ENCODE measurements at regions not wholly inside any gene's neighbourhood (a gene's known extent, or its start where the extent isn't known, plus 50 kb on each side); places are given as distances from the start of the nearest gene placed in this dataset.

DNA sequence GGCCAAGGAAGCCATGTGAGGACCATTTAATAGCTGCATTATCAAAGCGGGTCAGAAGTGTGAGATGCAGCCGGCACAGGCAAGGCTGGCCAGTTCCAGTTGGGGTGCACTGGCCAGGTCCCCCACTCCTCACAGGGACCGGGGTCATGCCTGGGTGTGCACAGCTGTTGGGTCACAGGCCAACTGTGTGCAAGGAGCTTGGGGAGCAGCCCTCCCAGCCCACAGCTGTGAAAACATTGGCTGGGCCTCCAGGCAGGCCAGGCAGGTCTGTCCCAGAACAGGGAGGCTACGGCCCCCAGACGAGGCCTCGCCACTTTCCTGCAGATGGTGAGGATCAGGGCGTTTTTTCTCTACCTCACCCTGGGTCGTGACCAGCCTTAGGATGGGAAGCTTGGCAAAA, 521.0 kb downstream of the NTRK3 start:
- Histone ChIP-seq H3K4me1 (ENCODE audit: control insufficient read depth in 3 of 3, insufficient read depth in 2 of 3, low read depth in 1 of 3, low read length in 2 of 3) (no peaks in the 10 kb centered on the region), H3K9me3 (ENCODE audit: control insufficient read depth in 2 of 2, insufficient read depth in 1 of 2, low read depth in 1 of 2, low read length in 1 of 2) (no peaks in the 10 kb centered on the region), H3K36me3 (ENCODE audit: control insufficient read depth in 3 of 3, insufficient read depth in 2 of 3, low read depth in 1 of 3, low read length in 3 of 3) (no peaks in the 10 kb centered on the region), H3K4me3 (ENCODE audit: low read depth in 1 of 3, low read length in 3 of 3) (no peak overlapping the region), H3K27me3 (ENCODE audit: control insufficient read depth in 3 of 3, insufficient read depth in 3 of 3, low read length in 3 of 3) (peaks cover 0 to 2% (median 0%) of the 10 kb centered on the region in 3 donors), H3K27ac (ENCODE audit: low read depth in 1 of 3, low read length in 2 of 3) (no peak overlapping the region)
- no peak for DNase-seq
- WGBS, 3 donors = 79 to 95% (median 87%) methylated on average over 8 of the region's 8 CpGs
- no peak for FAIRE-seq

DNA sequence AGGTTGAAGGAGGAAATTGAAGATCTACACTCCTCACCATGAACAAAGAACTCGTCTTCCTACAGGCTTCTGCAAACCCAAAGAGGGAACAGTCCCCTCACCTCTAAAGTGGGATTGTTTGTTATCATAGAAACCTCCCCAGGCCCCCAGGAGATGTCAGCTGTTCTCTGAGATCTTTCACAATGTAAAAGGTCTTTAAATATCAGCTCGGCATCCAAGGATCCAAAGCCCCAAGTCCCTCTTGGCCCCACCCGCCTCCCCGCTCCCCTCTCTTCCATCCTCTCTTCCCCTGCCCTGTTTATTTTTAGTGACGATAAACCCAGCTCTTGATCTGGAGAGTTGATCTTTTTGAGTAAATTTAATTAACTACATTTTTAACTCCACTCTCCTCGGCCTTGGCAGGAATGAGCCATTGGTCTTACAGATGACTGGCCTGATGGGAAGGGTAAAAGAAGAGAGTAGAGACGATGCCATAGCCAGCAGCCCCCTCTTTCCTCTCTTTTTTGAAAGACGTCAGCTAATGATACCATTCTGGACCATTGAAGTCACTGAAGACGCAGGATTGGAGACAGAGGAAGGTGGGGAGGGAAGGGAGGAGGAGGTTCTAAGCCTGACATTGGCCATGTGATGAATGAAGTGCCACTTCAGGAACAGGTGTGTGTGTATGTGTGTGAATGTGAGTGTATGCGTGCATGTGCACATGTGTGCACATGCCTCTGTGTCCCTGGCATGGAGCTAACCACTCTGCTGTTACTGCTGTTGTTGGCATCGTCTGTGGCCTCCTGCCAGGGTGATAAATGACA, 521.8 kb downstream of the NTRK3 start:
- DNase-seq = no peak
- FAIRE-seq = no peak
- no peaks in the 10 kb centered on the region for H3K4me1 ChIP-seq (ENCODE audit: control insufficient read depth in 3 of 3, insufficient read depth in 2 of 3, low read depth in 1 of 3, low read length in 2 of 3)
- no peaks in the 10 kb centered on the region for H3K9me3 ChIP-seq (ENCODE audit: control insufficient read depth in 2 of 2, insufficient read depth in 1 of 2, low read depth in 1 of 2, low read length in 1 of 2)
- peaks cover 0 to 2% (median 0%) of the 10 kb centered on the region in 3 donors for H3K27me3 ChIP-seq (ENCODE audit: control insufficient read depth in 3 of 3, insufficient read depth in 3 of 3, low read length in 3 of 3)
- H3K36me3 ChIP-seq (ENCODE audit: control insufficient read depth in 3 of 3, insufficient read depth in 2 of 3, low read depth in 1 of 3, low read length in 3 of 3) = no peaks in the 10 kb centered on the region
- WGBS, 3 donors = 79 to 85% (median 81%) methylated on average over 11 of the region's 11 CpGs
- no peak overlapping the region for H3K27ac ChIP-seq (ENCODE audit: low read depth in 1 of 3, low read length in 2 of 3)
- H3K4me3 ChIP-seq (ENCODE audit: low read depth in 1 of 3, low read length in 3 of 3) = no peak overlapping the region

DNA sequence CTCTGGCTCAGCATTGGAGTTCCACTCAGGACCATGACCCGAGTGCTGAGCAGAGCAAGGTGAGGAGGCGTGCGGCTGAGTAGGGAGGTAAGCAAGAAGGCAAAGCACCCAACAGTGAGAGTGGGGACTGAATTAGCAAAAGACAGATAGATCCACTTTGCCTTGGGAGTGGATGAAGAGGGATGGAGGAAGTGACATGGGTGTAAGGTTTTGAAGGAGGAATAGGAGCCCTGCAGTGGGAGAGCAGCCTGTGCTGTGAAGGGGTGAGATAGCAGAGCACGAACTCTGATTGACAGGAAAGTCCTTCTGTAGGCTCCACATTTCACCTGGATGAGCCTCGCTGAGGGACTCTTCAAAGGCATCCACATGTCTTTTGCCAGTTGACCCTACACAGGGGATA, 522.6 kb downstream of the NTRK3 start:
- Histone ChIP-seq H3K27ac (ENCODE audit: low read depth in 1 of 3, low read length in 2 of 3) (no peak overlapping the region), H3K4me1 (ENCODE audit: control insufficient read depth in 3 of 3, insufficient read depth in 2 of 3, low read depth in 1 of 3, low read length in 2 of 3) (no peaks in the 10 kb centered on the region), H3K36me3 (ENCODE audit: control insufficient read depth in 3 of 3, insufficient read depth in 2 of 3, low read depth in 1 of 3, low read length in 3 of 3) (no peaks in the 10 kb centered on the region), H3K4me3 (ENCODE audit: low read depth in 1 of 3, low read length in 3 of 3) (no peak overlapping the region), H3K9me3 (ENCODE audit: control insufficient read depth in 2 of 2, insufficient read depth in 1 of 2, low read depth in 1 of 2, low read length in 1 of 2) (no peaks in the 10 kb centered on the region), H3K27me3 (ENCODE audit: control insufficient read depth in 3 of 3, insufficient read depth in 3 of 3, low read length in 3 of 3) (peaks cover 0 to 2% (median 0%) of the 10 kb centered on the region in 3 donors)
- WGBS, 3 donors = 85 to 90% (median 88%) methylated on average over 5 of the region's 5 CpGs
- no peak for DNase-seq
- FAIRE-seq = no peak

DNA sequence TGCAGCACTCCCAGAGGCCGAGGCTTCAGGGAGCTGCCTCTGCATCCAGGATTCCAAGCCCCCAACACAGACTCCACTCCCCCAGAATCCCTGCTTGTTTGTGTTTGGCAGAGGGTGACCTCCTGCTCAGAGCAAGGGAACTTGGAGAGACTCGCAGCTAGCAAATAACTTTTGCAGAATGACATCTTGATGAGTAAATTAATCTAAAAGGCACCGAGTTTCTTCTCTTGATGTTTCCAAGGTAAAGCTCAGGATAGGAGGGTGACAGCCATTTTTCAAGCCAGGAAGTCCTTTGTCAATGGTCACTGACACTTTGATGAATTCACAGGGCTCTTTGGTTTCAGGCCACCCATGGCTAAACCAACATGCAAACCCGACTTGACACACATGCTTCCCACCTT, 523.0 kb downstream of the NTRK3 start:
- H3K36me3 ChIP-seq (ENCODE audit: control insufficient read depth in 3 of 3, insufficient read depth in 2 of 3, low read depth in 1 of 3, low read length in 3 of 3) = no peaks in the 10 kb centered on the region
- FAIRE-seq (no peak), DNase-seq (no peak)
- WGBS, 3 donors = 41 to 56% (median 51%) methylated on average over 4 of the region's 4 CpGs
- H3K4me1 ChIP-seq (ENCODE audit: control insufficient read depth in 3 of 3, insufficient read depth in 2 of 3, low read depth in 1 of 3, low read length in 2 of 3) = no peaks in the 10 kb centered on the region
- H3K27ac ChIP-seq (ENCODE audit: low read depth in 1 of 3, low read length in 2 of 3) = no peak overlapping the region
- peaks cover 0 to 2% (median 0%) of the 10 kb centered on the region in 3 donors for H3K27me3 ChIP-seq (ENCODE audit: control insufficient read depth in 3 of 3, insufficient read depth in 3 of 3, low read length in 3 of 3)
- no peak overlapping the region for H3K4me3 ChIP-seq (ENCODE audit: low read depth in 1 of 3, low read length in 3 of 3)
- H3K9me3 ChIP-seq (ENCODE audit: control insufficient read depth in 2 of 2, insufficient read depth in 1 of 2, low read depth in 1 of 2, low read length in 1 of 2) = no peaks in the 10 kb centered on the region

DNA sequence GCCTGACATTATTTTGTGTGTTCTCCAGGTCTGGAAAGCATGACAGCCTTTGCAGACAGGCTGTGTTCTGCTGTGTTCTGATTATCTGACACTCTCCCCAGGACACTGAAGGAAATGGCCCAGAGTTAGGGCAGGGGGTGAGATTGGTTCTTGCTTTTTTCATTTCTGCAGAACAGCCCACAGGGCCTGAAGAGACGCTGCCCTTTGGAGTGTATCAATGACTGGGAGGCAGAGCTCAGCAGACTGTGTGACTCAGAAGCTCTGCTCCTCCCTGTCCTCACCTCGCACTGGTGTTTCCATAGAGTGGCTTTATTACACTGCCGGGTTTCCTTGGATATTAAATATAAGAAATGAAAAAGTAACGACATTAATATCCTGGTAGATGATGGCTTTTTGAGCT, 523.6 kb downstream of the NTRK3 start:
- Histone ChIP-seq H3K4me3 (ENCODE audit: low read depth in 1 of 3, low read length in 3 of 3) (no peak overlapping the region), H3K27ac (ENCODE audit: low read depth in 1 of 3, low read length in 2 of 3) (no peak overlapping the region), H3K9me3 (ENCODE audit: control insufficient read depth in 2 of 2, insufficient read depth in 1 of 2, low read depth in 1 of 2, low read length in 1 of 2) (no peaks in the 10 kb centered on the region), H3K4me1 (ENCODE audit: control insufficient read depth in 3 of 3, insufficient read depth in 2 of 3, low read depth in 1 of 3, low read length in 2 of 3) (no peaks in the 10 kb centered on the region), H3K27me3 (ENCODE audit: control insufficient read depth in 3 of 3, insufficient read depth in 3 of 3, low read length in 3 of 3) (peaks cover 0 to 2% (median 0%) of the 10 kb centered on the region in 3 donors), H3K36me3 (ENCODE audit: control insufficient read depth in 3 of 3, insufficient read depth in 2 of 3, low read depth in 1 of 3, low read length in 3 of 3) (no peaks in the 10 kb centered on the region)
- no peak for FAIRE-seq
- peak in 1 of 2 donors; percentile 79 for DNase-seq
- 19 to 60% (median 23%) methylated on average over 4 of the region's 4 CpGs for WGBS, 3 donors

DNA sequence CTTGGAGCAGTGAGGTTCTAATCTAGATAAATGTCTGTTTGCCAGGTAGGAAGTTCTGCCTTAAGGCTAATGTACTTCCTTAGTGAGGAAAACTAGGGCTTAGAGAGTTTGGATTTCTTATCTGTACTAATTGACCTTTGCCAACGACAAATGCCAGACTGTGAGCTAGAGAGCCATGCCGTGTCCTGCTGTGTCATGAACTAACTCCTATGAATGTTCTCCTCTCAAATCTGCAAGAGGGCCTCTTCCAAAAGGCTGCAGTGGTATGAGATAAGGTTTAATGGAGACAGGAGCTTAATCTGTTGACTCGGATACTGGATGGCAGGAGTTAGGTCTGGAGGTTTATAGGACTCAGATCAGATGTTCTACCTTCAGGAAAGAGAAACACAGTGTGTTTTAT, 524.9 kb downstream of the NTRK3 start:
- no peak for FAIRE-seq
- Histone ChIP-seq H3K36me3 (ENCODE audit: control insufficient read depth in 3 of 3, insufficient read depth in 2 of 3, low read depth in 1 of 3, low read length in 3 of 3) (no peaks in the 10 kb centered on the region), H3K4me3 (ENCODE audit: low read depth in 1 of 3, low read length in 3 of 3) (no peak overlapping the region), H3K4me1 (ENCODE audit: control insufficient read depth in 3 of 3, insufficient read depth in 2 of 3, low read depth in 1 of 3, low read length in 2 of 3) (no peaks in the 10 kb centered on the region), H3K27ac (ENCODE audit: low read depth in 1 of 3, low read length in 2 of 3) (no peak overlapping the region), H3K9me3 (ENCODE audit: control insufficient read depth in 2 of 2, insufficient read depth in 1 of 2, low read depth in 1 of 2, low read length in 1 of 2) (no peaks in the 10 kb centered on the region), H3K27me3 (ENCODE audit: control insufficient read depth in 3 of 3, insufficient read depth in 3 of 3, low read length in 3 of 3) (peaks cover 0 to 2% (median 0%) of the 10 kb centered on the region in 3 donors)
- DNase-seq = peak; percentile 5 to 81
- WGBS, 3 donors = 6 to 43% (median 28%) methylated on average over 3 of the region's 3 CpGs

DNA sequence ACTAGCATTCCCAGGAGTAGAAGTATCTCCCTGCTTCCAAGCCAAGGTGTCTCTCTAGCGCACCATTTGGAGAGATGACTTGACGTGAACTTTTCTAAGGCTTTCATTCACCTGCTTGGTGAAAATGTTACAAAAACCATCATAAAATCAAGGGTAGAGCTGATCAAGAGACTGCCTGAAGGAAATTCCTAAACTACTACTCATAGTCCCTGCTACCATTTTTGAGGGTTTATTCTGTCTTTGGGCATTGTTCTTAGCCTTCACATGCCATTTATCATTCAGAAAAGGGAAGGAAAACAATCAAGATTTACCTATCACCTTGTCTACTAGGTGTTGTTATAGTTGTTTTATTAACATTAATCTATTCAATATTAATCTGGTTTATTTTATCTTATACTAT, 525.8 kb downstream of the NTRK3 start:
- no peak for DNase-seq
- no peaks in the 10 kb centered on the region for H3K36me3 ChIP-seq (ENCODE audit: control insufficient read depth in 3 of 3, insufficient read depth in 2 of 3, low read depth in 1 of 3, low read length in 3 of 3)
- peaks cover 0 to under 1% (median 0%) of the 10 kb centered on the region in 3 donors for H3K27me3 ChIP-seq (ENCODE audit: control insufficient read depth in 3 of 3, insufficient read depth in 3 of 3, low read length in 3 of 3)
- WGBS, 3 donors = 93 to 100% (median 94%) methylated on average over 2 of the region's 2 CpGs
- H3K27ac ChIP-seq (ENCODE audit: low read depth in 1 of 3, low read length in 2 of 3) = no peak overlapping the region
- no peaks in the 10 kb centered on the region for H3K9me3 ChIP-seq (ENCODE audit: control insufficient read depth in 2 of 2, insufficient read depth in 1 of 2, low read depth in 1 of 2, low read length in 1 of 2)
- no peak for FAIRE-seq
- H3K4me1 ChIP-seq (ENCODE audit: control insufficient read depth in 3 of 3, insufficient read depth in 2 of 3, low read depth in 1 of 3, low read length in 2 of 3) = no peaks in the 10 kb centered on the region
- no peak overlapping the region for H3K4me3 ChIP-seq (ENCODE audit: low read depth in 1 of 3, low read length in 3 of 3)

DNA sequence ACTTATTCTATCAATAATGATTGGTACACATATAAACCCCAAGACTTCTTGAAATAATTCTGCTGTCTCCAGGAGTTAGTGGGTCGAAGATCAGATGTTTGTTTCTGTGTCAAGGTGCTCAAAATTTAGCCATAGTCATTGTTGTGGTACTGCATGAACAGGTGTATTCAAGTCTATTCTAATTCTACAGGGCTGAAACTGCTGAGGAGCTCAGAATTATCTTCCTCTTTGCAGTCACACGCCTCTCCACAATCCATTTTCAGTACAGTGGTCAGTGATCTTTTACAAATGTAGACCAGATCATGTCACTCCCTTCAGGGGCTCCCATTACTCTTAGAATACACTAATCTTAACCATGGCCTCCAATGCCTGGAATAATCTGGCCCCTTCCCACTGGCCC, 527.5 kb downstream of the NTRK3 start:
- 60 to 76% (median 63%) methylated on average over 2 of the region's 2 CpGs for WGBS, 3 donors
- H3K36me3 ChIP-seq (ENCODE audit: control insufficient read depth in 3 of 3, insufficient read depth in 2 of 3, low read depth in 1 of 3, low read length in 3 of 3) = no peaks in the 10 kb centered on the region

DNA sequence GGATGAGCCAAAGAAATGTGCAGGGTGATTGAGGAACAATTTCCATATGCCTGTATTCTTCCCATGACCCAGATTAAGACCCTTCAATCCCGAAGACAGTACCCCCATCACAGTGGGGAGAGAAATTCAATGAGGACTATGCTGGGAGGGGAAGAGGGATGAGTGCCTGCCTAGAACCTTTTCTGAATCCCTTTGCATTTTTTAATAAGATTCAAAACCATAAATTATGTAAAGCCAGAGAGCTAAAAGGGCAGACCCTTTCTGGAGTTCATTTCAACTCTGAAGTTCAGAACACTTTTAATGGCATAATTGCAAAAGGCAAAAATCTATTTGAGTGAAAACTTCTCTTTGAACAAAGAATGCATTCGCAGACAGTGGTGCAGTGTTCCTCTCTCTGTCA, 529.5 kb downstream of the NTRK3 start:
- no peak overlapping the region for H3K4me3 ChIP-seq (ENCODE audit: low read depth in 1 of 3, low read length in 3 of 3)
- FAIRE-seq = no peak
- H3K9me3 ChIP-seq (ENCODE audit: control insufficient read depth in 2 of 2, insufficient read depth in 1 of 2, low read depth in 1 of 2, low read length in 1 of 2) = no peaks in the 10 kb centered on the region
- no peak for DNase-seq
- H3K27me3 ChIP-seq (ENCODE audit: control insufficient read depth in 3 of 3, insufficient read depth in 3 of 3, low read length in 3 of 3) = peaks cover 0 to 6% (median 0%) of the 10 kb centered on the region in 3 donors
- H3K36me3 ChIP-seq (ENCODE audit: control insufficient read depth in 3 of 3, insufficient read depth in 2 of 3, low read depth in 1 of 3, low read length in 3 of 3) = no peaks in the 10 kb centered on the region
- WGBS, 3 donors = 74 to 81% (median 80%) methylated on average over 2 of the region's 2 CpGs
- no peaks in the 10 kb centered on the region for H3K4me1 ChIP-seq (ENCODE audit: control insufficient read depth in 3 of 3, insufficient read depth in 2 of 3, low read depth in 1 of 3, low read length in 2 of 3)
- no peak overlapping the region for H3K27ac ChIP-seq (ENCODE audit: low read depth in 1 of 3, low read length in 2 of 3)

More for the DNA sequence above, 527.5 kb downstream of the NTRK3 start:
- Histone ChIP-seq H3K4me1 (ENCODE audit: control insufficient read depth in 3 of 3, insufficient read depth in 2 of 3, low read depth in 1 of 3, low read length in 2 of 3) (no peaks in the 10 kb centered on the region), H3K27me3 (ENCODE audit: control insufficient read depth in 3 of 3, insufficient read depth in 3 of 3, low read length in 3 of 3) (peaks cover 0 to 4% (median 0%) of the 10 kb centered on the region in 3 donors), H3K27ac (ENCODE audit: low read depth in 1 of 3, low read length in 2 of 3) (no peak overlapping the region), H3K9me3 (ENCODE audit: control insufficient read depth in 2 of 2, insufficient read depth in 1 of 2, low read depth in 1 of 2, low read length in 1 of 2) (no peaks in the 10 kb centered on the region), H3K4me3 (ENCODE audit: low read depth in 1 of 3, low read length in 3 of 3) (no peak overlapping the region)
- DNase-seq (no peak), FAIRE-seq (no peak)
